ENCODE measurements at regions not wholly inside any gene's neighbourhood (a gene's known extent, or its start where the extent isn't known, plus 50 kb on each side); places are given as distances from the start of the nearest gene placed in this dataset.

GRCh38 chr4:41853973-41854372 lies 81.3 kb upstream of the TMEM33 start:
- TF ChIP-seq CTCF (IDR thresholded peaks at IDR 0.05) (no peak), POLR2A (IDR thresholded peaks at IDR 0.05) (no peak)
